Kidney (tissue), 13 donors: ENCODE measurements at regions not wholly inside any gene's neighbourhood (a gene's known extent, or its start where the extent isn't known, plus 50 kb on each side); places are given as distances from the start of the nearest gene placed in this dataset.

ENCODE experiments used
- DNase-seq, 5 donors: peaks; one replicate each; pipeline ENCODE4 v3.0.0-alpha.2; 2013 to 2020
- FAIRE-seq: peaks from 2 replicates; lab custom pipeline; 2012; peaks lifted over from hg19 to GRCh38; lab: Jason Lieb, UNC
- H3K27ac ChIP-seq, 2 donors: one replicate each; pipeline ENCODE4 v1.7.0; 2013; ENCODE audit warnings: low read depth in 2 of 2, low read length in 2 of 2, inconsistent platforms in 1 of 2
- H3K27me3 ChIP-seq: one replicate; pipeline ENCODE4 v1.7.1; 2013; ENCODE audit warnings: low read length, inconsistent platforms; ENCODE audit not compliant: control insufficient read depth, insufficient read depth
- H3K36me3 ChIP-seq, 3 donors: one replicate each; pipeline versions ENCODE4 v1.7.0 to v1.7.1; 2013; ENCODE audit warnings: low read length in 3 of 3, control low read depth in 1 of 3, inconsistent platforms in 1 of 3; ENCODE audit not compliant: insufficient read depth in 3 of 3, control insufficient read depth in 2 of 3
- H3K4me1 ChIP-seq, 3 donors: one replicate each; pipeline versions ENCODE4 v1.7.0 to v1.7.1; 2013; ENCODE audit warnings: low read length in 3 of 3, inconsistent platforms in 1 of 3, low read depth in 1 of 3; ENCODE audit not compliant: control insufficient read depth in 2 of 3, insufficient read depth in 2 of 3
- H3K4me3 ChIP-seq, 3 donors: one replicate each; pipeline versions ENCODE4 v1.7.0 to v1.8.1; 2013; ENCODE audit warnings: low read length in 3 of 3, control low read depth in 1 of 3, inconsistent platforms in 1 of 3
- H3K9ac ChIP-seq, 3 donors: one replicate each; pipeline versions ENCODE4 v1.7.0 to v1.7.1; 2013; ENCODE audit warnings: low read length in 3 of 3, control low read depth in 1 of 3, inconsistent platforms in 1 of 3
- H3K9me3 ChIP-seq, 3 donors: one replicate each; pipeline versions ENCODE4 v1.7.0 to v1.7.1; 2013; ENCODE audit warnings: low read length in 3 of 3, control low read depth in 1 of 3, inconsistent platforms in 1 of 3; ENCODE audit not compliant: control insufficient read depth in 2 of 3, insufficient read depth in 1 of 3
- intact Hi-C: fragments of 100-400 bp; cut with DNase I; formaldehyde crosslinking; loops from one replicate; pipeline ENCODE4 v1.11.1; 2022
- TF ChIP-seq, protein P1 (sequence below): IDR thresholded peaks from 3 replicates; pipeline ENCODE4 v1.5.1; 2012; ENCODE audit warnings: mild to moderate bottlenecking, moderate library complexity, borderline replicate concordance; ENCODE audit not compliant: insufficient read depth; ENCODE audit errors: extremely low read depth
- donor health status: control.
- donor health status: control.
- donor health status: control.
- donor health status: control.
- donor health status: control.
- donor health status: DM: yes; HTN: yes; CAD: no.
- donor health status: Normal renal cell carcinoma (clear cell type).

DNA sequence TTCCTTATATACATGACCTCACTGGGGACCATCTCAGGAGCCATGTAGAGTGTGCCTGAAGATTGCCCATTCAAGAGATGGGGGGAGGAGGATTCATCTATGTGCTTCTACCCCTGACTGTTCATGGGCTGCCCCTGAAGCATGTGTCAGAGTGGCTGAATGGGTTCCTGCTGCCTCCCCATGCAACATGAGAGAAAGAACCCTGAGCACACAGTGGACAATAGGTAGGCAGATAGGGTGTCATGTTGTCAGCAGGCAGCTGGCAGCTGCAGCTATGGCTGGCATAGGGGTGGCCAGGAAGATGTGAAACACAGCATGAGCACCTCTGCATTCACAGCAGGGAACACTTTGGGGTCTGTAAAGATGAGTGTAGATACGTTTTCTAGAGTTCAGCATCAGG lies 208.4 kb upstream of the CNR1 start:
- Histone ChIP-seq H3K4me1 (no peaks in the 10 kb centered on the region), H3K36me3 (no peaks in the 10 kb centered on the region), H3K9ac (no peak overlapping the region), H3K27me3 (no peaks in the 10 kb centered on the region), H3K27ac (no peak overlapping the region), H3K9me3 (no peaks in the 10 kb centered on the region), H3K4me3 (no peak overlapping the region)
- DNase-seq: no peak
- TF ChIP-seq, protein P1, sequence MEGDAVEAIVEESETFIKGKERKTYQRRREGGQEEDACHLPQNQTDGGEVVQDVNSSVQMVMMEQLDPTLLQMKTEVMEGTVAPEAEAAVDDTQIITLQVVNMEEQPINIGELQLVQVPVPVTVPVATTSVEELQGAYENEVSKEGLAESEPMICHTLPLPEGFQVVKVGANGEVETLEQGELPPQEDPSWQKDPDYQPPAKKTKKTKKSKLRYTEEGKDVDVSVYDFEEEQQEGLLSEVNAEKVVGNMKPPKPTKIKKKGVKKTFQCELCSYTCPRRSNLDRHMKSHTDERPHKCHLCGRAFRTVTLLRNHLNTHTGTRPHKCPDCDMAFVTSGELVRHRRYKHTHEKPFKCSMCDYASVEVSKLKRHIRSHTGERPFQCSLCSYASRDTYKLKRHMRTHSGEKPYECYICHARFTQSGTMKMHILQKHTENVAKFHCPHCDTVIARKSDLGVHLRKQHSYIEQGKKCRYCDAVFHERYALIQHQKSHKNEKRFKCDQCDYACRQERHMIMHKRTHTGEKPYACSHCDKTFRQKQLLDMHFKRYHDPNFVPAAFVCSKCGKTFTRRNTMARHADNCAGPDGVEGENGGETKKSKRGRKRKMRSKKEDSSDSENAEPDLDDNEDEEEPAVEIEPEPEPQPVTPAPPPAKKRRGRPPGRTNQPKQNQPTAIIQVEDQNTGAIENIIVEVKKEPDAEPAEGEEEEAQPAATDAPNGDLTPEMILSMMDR: no peak
- intact Hi-C loops: no loop called here
- no peak for FAIRE-seq

DNA sequence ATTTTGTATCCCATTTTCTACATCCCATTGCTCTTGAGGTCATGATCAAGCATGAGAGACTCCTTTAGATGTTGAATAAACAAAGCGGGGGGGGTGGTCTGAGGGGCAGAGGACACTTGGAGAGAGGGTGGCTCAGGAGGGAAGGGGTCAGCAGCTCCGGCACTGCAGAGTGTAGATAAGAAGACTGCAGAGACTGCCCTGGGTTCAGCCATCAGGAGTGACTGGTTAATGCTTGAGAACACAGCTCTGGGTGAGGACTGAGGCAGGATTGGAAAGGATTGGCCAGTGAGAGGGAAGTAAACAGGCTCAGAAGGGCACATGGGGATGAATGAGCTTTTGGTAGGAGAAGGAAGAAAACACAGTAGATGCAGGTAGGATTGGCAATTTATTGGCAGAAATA lies 205.3 kb upstream of the CNR1 start:
- FAIRE-seq (no peak), DNase-seq (no peak)
- Histone ChIP-seq H3K9me3 (no peaks in the 10 kb centered on the region), H3K4me3 (no peak overlapping the region), H3K4me1 (no peaks in the 10 kb centered on the region), H3K36me3 (no peaks in the 10 kb centered on the region), H3K9ac (no peak overlapping the region), H3K27ac (no peak overlapping the region), H3K27me3 (no peaks in the 10 kb centered on the region)
- TF ChIP-seq, protein P1: no peak
- intact Hi-C loops: no loop called here

DNA sequence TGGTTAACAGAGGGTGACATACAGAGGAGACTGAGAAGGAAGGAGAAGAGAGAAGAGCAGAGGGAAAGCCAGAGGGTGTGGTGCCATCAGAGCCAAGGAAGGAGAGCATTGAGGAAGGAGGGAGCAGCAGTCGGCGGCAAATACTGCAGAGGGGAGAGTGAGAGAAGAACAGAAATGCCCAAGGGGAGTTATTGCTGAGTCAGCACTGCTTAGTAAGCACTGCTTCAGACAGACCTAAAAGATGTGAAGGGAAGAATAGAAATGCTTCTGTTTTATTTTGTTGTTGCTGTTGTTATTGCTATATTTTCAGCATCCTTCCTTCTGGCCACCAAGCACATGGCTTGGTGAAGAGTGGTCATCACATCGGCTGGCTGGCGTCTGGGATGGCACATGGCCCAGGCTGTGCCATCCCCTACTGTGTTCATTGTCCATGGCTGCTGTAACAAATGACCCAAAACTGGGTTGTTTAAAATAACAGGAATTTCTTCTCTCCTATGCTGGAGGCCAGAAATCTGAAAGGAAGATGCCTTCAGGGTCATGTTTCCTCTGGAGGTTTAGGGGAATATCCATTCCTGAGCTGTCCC lies 204.1 kb upstream of the CNR1 start:
- Histone ChIP-seq H3K4me1 (no peaks in the 10 kb centered on the region), H3K27me3 (no peaks in the 10 kb centered on the region), H3K27ac (no peak overlapping the region), H3K9ac (no peak overlapping the region), H3K9me3 (no peaks in the 10 kb centered on the region), H3K4me3 (no peak overlapping the region), H3K36me3 (no peaks in the 10 kb centered on the region)
- intact Hi-C loops: no loop called here
- FAIRE-seq: no peak
- TF ChIP-seq, protein P1: no peak
- no peak for DNase-seq

DNA sequence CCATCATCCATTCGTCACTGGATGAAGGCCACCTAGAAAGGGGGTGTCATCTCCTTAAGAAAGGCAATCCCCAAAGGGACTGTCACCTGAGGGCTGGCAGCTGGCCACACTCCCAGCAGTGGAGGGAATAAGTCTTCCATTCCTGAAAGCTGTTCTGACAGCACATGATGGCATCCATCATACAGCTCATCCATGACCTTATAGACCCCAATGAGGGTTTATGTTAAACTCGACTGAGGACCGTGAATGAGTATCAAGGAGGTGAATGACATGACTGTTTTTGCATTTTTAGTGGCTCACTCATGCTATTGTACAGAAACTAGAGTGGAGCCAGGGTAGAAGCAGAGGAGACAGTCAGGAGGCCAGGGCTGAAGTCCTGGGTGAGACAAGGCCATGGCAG lies 203.1 kb upstream of the CNR1 start:
- Histone ChIP-seq H3K9ac (no peak overlapping the region), H3K4me3 (no peak overlapping the region), H3K27me3 (no peaks in the 10 kb centered on the region), H3K27ac (no peak overlapping the region), H3K9me3 (no peaks in the 10 kb centered on the region), H3K4me1 (no peaks in the 10 kb centered on the region), H3K36me3 (no peaks in the 10 kb centered on the region)
- no peak for DNase-seq
- TF ChIP-seq, protein P1: no peak
- intact Hi-C loops: no loop called here
- no peak for FAIRE-seq
